Right cardiac atrium (tissue), 5 donors: ENCODE measurements at regions not wholly inside any gene's neighbourhood (a gene's known extent, or its start where the extent isn't known, plus 50 kb on each side); places are given as distances from the start of the nearest gene placed in this dataset.

Source experiments
- ATAC-seq, 2 donors: fragments of 200-7000 bp; cut with Tn5 transposase; one replicate each; pipeline versions ENCODE4 v1.8.0 to v1.9.1; 2020; ENCODE audit warnings: moderate library complexity in 2 of 2, mild to moderate bottlenecking in 1 of 2
- DNase-seq, 3 donors: peaks; one replicate each; pipeline ENCODE4 v3.0.0-alpha.2; 2020
- H3K27ac ChIP-seq: one replicate; pipeline ENCODE4 v1.5.1; 2013; ENCODE audit warnings: mild to moderate bottlenecking, low read length, control low read depth, moderate library complexity
- H3K27me3 ChIP-seq: one replicate; pipeline ENCODE4 v1.6.1; 2013; ENCODE audit not compliant: control insufficient read depth, insufficient read depth
- H3K4me1 ChIP-seq: one replicate; pipeline ENCODE4 v1.6.1; 2013; ENCODE audit warnings: low read length; ENCODE audit not compliant: control insufficient read depth, insufficient read depth
- H3K4me3 ChIP-seq: one replicate; pipeline ENCODE4 v1.5.1; 2013; ENCODE audit warnings: low read length, control low read depth
- H3K9me3 ChIP-seq: one replicate; pipeline ENCODE4 v1.6.1; 2013; ENCODE audit warnings: low read length; ENCODE audit not compliant: control insufficient read depth
- WGBS: extraction: QIAGEN DNeasy Blood & Tissue Kit; methylation state at CpG from one replicate; pipeline ENCODE4 v1.1.7; 2013; 5-methylcytosine and 5-hydroxymethylcytosine counted together
- intact Hi-C, 4 donors: fragments of 100-400 bp; cut with DNase I; formaldehyde crosslinking; loops; one replicate each; pipeline versions ENCODE4 v1.11.0 to v1.14.0; 2022 to 2023
- donor health status: healthy with polysubstance abuse.
- donor health status: DM: no; HTN: yes; CAD: no.
- donor health status: DM: no; HTN: no; CAD: no.
- donor health status: DM: no; HTN: yes; CAD: no; lungs with severe emphysema.
- donor health status: DM: yes; HTN: yes; CAD: no.

DNA sequence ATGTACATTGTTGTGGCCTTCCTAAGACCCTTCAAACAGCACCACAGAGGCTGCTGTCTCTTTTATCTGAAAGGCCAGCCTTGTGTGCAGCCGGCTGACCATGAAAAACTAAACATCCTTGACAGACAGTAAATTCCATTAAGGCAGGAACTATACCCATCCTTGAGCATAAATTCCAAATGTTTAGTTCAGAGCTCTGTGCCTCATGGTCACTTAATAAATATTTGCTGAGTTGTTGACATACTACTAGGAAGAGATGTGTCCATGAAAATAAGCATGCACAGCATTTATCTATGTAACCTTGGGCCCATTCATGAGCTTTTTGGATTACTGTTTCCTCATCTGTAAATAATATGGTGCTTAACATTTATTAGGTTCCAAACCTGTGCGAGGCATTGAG is 424.8 kb downstream of the HRH4 start:
- no peaks in the 10 kb centered on the region for H3K27me3 ChIP-seq
- 82% methylated on average over 2 of the region's 2 CpGs for WGBS
- H3K9me3 ChIP-seq = no peaks in the 10 kb centered on the region
- ATAC-seq (no peak), DNase-seq (no peak)
- intact Hi-C loops = loop anchor here in 1 of 4 donors (10.0 kb wide), 1 partner anchor 480 kb away; no protein-coding TSS in a partner anchor
- no peak overlapping the region for H3K27ac ChIP-seq
- H3K4me1 ChIP-seq = no peaks in the 10 kb centered on the region
- H3K4me3 ChIP-seq = no peak overlapping the region

DNA sequence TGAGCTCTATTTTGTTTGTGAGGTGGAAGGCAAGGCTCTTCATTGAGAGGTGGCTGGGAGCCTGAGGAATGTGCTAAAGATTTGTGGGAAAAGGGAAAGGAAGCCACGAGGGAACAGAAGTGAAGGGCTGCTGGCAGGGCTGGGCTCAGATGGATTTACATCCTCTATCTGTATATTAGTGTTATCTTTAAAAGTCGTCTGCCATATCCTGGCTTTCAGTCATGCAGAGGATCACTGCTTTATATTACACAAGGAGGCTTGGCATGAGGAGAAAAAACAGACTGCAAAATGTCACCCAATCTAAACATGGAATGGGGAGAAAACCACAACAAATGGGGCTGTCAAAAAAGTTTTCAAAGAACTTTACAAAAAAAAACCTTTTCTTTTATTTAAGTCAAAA is 434.4 kb downstream of the HRH4 start:
- Histone ChIP-seq H3K27me3 (no peaks in the 10 kb centered on the region), H3K27ac (no peak overlapping the region), H3K4me1 (no peaks in the 10 kb centered on the region), H3K9me3 (no peaks in the 10 kb centered on the region), H3K4me3 (no peak overlapping the region)
- intact Hi-C loops = no loop called here
- 24% methylated on average over 2 of the region's 2 CpGs for WGBS
- no peak for ATAC-seq
- DNase-seq = no peak

DNA sequence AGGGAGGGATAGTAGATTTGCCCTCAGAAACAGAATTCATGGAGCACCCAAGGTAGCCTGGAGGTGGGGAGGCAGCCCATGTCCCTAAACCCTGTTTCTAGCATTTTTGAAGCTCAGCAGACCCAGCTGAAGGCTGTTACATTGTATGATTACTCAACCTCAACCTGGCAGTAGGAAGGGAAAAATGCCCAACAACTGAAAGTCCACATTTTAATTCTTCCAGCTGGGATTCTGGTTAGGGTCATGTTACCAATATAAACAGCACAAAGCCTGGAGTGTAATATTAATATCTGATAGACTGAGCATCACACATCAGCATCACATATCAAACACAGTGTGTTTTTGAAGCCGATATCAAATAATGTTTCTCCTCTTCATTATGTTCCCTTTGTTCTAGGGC is 437.0 kb downstream of the HRH4 start:
- H3K4me3 ChIP-seq = no peak overlapping the region

DNA sequence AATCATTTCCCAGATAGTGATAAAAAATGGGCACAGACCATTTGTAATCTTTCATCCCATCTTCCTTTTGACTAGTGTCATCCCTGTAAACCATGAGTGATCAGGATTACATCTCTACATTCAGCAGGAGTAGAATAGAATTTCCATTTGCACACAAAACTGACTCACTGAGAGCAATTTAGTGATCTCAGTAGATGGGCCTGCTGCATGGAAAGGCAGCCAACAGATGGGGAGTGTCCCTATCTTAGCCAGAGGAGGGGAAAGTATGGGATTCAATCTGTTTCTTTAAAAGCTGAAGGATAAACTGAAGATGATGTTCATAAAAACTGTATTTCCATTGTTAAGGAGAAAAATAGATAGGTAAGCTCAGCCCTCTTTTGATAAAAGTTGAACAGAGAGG is 441.7 kb downstream of the ZNF521 start:
- intact Hi-C loops = no loop called here
- peaks cover 3% of the 10 kb centered on the region for H3K4me1 ChIP-seq
- no peaks in the 10 kb centered on the region for H3K27me3 ChIP-seq
- no peak for ATAC-seq
- no peak overlapping the region for H3K27ac ChIP-seq
- DNase-seq = no peak
- no peak overlapping the region for H3K4me3 ChIP-seq
- H3K9me3 ChIP-seq = no peaks in the 10 kb centered on the region

More for the DNA sequence above, 437.0 kb downstream of the HRH4 start:
- no peak overlapping the region for H3K27ac ChIP-seq
- intact Hi-C loops = no loop called here
- 97% methylated on average over 1 of the region's 1 CpG for WGBS
- ATAC-seq (no peak), DNase-seq (no peak)
- no peaks in the 10 kb centered on the region for H3K27me3 ChIP-seq
- no peaks in the 10 kb centered on the region for H3K9me3 ChIP-seq
- H3K4me1 ChIP-seq = no peaks in the 10 kb centered on the region

DNA sequence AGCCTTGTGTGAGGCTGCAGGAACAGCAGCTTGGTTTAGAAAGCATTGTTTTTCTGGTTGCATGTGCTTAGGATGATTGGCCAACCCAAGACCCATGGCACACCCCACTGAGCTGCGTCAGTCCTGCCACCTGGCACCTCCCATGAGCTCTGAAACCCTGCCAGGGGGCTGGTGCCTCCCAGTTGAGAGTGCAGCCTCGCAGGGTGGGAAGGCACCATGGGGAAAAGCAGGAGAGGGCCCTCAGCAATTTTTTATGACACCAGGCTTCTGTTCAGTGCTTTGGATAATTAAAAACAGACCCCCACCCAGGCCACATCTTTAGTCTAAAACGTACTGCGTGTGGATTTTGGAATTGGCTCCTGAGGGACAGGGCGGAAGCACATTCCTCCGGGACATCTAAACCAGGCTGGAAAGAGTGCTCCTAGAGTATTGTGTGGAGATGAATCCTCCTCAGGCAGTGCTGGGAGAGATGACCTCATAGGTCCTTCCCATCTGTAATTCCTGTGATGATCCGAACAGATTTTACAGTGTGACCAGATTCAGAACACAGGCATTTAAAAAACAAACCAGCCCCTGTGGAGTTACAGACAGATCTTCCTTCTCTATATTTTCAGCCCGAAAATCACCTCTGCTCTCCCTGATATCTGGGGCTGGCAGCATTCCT is 438.3 kb downstream of the ZNF521 start:
- Histone ChIP-seq H3K27ac (no peak overlapping the region), H3K4me1 (peaks cover 6% of the 10 kb centered on the region), H3K4me3 (no peak overlapping the region), H3K9me3 (no peaks in the 10 kb centered on the region), H3K27me3 (no peaks in the 10 kb centered on the region)
- intact Hi-C loops = no loop called here
- 49% methylated on average over 8 of the region's 8 CpGs for WGBS
- DNase-seq = peak; percentile 35 to 61 (median 57)
- peak; percentile 65 to 80 for ATAC-seq

DNA sequence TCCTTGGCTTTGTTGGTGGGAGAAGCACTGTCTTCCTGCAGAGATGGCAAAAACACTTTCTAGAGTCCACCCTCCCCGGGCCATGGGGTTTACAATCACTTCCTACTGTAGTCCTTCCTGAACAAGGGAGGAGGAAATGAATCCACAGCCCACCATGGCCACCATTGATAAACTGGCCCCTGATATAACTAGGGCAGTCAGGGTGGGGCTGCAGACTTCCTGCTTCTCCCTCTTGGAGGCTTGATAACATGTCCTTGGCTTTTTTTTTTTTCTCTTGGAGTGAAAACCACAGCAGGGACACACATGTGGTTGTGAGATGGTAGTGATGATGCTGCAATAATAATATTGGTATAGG is 437.8 kb downstream of the ZNF521 start:
- Histone ChIP-seq H3K4me3 (no peak overlapping the region), H3K27me3 (no peaks in the 10 kb centered on the region), H3K9me3 (no peaks in the 10 kb centered on the region), H3K4me1 (peaks cover 6% of the 10 kb centered on the region), H3K27ac (no peak overlapping the region)
- intact Hi-C loops = no loop called here
- 33% methylated on average over 1 of the region's 1 CpG for WGBS
- DNase-seq = peak in 2 of 3 donors; percentile 48 to 69
- ATAC-seq = peak; percentile 85 to 94

DNA sequence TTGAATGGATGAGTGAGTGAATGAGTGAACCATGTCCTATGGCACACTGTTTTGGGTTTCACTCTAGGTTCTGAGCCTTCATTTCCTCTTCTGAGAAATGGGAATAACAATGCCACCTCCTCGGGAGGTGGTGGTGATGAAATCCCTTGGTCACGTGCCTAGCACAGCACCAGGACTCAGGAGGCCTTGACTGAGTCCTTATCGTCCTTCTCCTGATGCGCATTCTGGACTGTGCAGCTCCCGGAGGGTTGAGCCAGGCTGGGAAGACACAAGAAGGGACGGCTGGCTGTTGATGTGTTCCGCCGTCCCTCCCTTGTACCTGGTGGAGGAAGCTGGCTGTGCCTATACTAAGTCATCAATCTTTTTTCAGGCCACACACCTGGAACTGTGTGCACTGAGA is 437.3 kb downstream of the ZNF521 start:
- Histone ChIP-seq H3K9me3 (no peaks in the 10 kb centered on the region), H3K27me3 (no peaks in the 10 kb centered on the region), H3K4me1 (peaks cover 6% of the 10 kb centered on the region), H3K4me3 (no peak overlapping the region), H3K27ac (no peak overlapping the region)
- peak in 1 of 2 donors; percentile 50 for ATAC-seq
- intact Hi-C loops = no loop called here
- WGBS = 88% methylated on average over 8 of the region's 8 CpGs
- DNase-seq = no peak

DNA sequence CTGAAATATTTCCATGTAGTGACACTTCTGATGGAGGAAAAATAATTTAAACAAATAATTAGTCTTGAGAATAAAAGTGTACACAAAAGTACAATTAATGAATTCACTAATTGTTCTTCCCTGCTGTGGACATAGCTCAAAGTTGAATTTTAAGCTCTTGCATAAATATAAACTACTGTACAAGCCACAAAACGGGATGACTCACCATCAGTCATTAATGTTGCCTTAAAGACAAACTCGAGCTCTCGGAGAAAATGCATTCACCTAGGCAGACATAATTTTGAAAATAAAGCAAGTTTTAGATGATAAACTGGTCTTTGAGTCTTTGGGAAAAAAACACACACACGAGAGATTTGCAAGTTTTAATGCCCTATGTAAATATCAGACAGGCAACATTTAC is 436.4 kb downstream of the ZNF521 start:
- WGBS = 77% methylated on average over 4 of the region's 4 CpGs
- Histone ChIP-seq H3K9me3 (no peaks in the 10 kb centered on the region), H3K4me3 (no peak overlapping the region), H3K27ac (no peak overlapping the region), H3K4me1 (peaks cover 6% of the 10 kb centered on the region), H3K27me3 (no peaks in the 10 kb centered on the region)
- DNase-seq = no peak
- ATAC-seq = no peak
- intact Hi-C loops = no loop called here

DNA sequence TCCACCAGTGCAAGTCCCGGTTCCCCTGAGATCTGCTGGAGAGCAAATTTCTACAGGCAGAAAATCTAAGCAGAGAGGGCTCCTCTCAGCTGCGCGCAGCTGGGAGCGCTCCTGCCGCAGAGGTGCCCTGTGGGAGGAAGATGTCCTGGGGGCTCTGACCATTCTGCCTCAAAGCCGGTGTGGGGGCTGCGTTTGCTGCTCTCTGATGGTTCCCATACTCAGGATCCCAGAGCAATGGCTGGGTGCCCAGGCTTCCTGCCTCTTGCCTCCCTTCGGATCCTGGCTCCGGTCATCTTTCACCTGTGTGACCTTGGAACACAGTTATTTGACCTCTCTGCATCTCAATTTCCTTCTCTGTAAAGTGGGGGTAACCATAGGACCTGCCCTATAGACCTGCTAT is 434.2 kb downstream of the ZNF521 start:
- ATAC-seq (no peak), DNase-seq (peak in 1 of 3 donors; percentile 50)
- peaks cover 6% of the 10 kb centered on the region for H3K4me1 ChIP-seq
- no peak overlapping the region for H3K4me3 ChIP-seq
- WGBS = 48% methylated on average over 9 of the region's 9 CpGs
- intact Hi-C loops = no loop called here
- no peaks in the 10 kb centered on the region for H3K9me3 ChIP-seq
- no peaks in the 10 kb centered on the region for H3K27me3 ChIP-seq
- no peak overlapping the region for H3K27ac ChIP-seq

DNA sequence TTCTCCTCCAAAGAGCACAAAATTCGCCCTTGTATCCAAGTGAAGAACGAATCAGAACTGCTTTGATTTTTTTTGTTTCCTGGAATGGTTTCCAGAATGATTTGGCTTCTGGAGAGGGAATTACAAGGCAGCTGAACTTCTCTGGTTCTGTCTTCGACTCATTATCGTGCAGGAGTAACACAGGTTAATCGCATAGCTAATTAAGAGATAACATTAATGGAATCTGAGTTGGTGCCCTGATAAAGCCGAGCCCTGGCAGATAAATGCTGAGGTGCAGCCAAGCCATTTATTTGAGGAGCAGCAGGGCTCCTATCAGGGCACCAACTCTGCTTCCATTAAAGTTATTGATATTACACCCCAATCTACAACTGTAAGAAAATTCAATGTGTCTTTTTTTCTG is 433.7 kb downstream of the ZNF521 start:
- intact Hi-C loops = no loop called here
- Histone ChIP-seq H3K27ac (no peak overlapping the region), H3K9me3 (no peaks in the 10 kb centered on the region), H3K27me3 (no peaks in the 10 kb centered on the region), H3K4me1 (peaks cover 6% of the 10 kb centered on the region), H3K4me3 (no peak overlapping the region)
- no peak for DNase-seq
- ATAC-seq = no peak
- 33% methylated on average over 6 of the region's 6 CpGs for WGBS

DNA sequence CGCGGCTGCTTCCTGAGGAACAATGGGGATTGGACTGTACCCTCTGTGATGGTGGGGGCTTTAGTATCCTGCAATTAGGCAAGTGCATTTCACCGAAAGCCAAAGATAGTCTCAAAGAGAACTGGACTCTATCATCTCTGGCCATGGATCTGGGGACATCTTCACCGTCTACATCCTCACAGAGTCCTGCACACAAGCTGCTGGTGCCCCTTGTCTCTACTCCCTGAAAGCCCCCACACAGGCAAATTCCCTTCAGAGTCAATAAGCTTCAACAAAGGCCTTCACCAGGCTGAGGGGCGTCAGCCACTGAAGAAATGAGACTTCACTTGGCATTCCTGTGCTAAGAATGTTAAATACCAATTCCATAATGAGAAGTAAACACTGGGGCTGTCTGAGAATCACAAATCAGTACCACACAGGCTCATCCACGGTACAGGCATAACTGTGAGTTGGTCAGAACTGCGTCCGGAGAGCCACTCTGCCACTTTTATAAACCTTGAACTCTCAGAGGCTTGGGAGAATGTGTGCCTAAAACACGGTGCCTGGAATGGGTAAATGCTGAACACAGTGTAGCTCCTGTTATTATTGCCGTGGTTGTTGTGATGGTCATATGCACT is 432.7 kb downstream of the ZNF521 start:
- 90% methylated on average over 10 of the region's 10 CpGs for WGBS
- H3K27me3 ChIP-seq = no peaks in the 10 kb centered on the region
- H3K4me3 ChIP-seq = no peak overlapping the region
- H3K9me3 ChIP-seq = no peaks in the 10 kb centered on the region
- DNase-seq (no peak), ATAC-seq (no peak)
- no peak overlapping the region for H3K27ac ChIP-seq
- H3K4me1 ChIP-seq = peaks cover 3% of the 10 kb centered on the region
- intact Hi-C loops = no loop called here

DNA sequence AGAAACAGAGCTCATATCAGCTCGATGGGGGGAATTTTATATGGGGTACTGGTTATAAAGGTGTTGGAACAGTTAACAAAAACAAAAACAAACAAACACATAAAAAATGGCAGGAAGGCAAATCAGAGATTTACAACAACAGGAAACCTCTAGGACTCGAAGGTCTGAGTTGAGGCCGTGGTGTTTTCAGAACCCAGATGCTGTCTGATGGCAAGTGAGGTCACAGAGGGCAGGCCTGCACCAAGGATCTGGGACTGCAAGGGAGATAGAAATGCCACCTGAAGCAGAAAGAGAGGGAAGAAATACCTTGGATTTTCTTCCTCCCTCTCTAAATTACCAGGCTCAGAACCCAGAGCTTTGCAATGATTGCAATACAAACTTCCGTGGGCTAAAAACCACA is 429.5 kb downstream of the ZNF521 start:
- intact Hi-C loops = no loop called here

More for the DNA sequence above, 429.5 kb downstream of the ZNF521 start:
- Histone ChIP-seq H3K4me1 (peaks cover 3% of the 10 kb centered on the region), H3K27ac (no peak overlapping the region), H3K4me3 (no peak overlapping the region), H3K9me3 (no peaks in the 10 kb centered on the region), H3K27me3 (no peaks in the 10 kb centered on the region)
- ATAC-seq (no peak), DNase-seq (no peak)
- WGBS = 69% methylated on average over 4 of the region's 4 CpGs
